Ramos (cell line): ENCODE measurements at regions not wholly inside any gene's neighbourhood (a gene's known extent, or its start where the extent isn't known, plus 50 kb on each side); places are given as distances from the start of the nearest gene placed in this dataset.
"Not testable (repeated sequence)": the region's sequence is repeated elsewhere in the genome, so short reads cannot be mapped to it uniquely, and the experiment has no call there.

Experiments
- in situ Hi-C: fragments of 300-500 bp; cut with MboI; formaldehyde crosslinking; loops from one replicate; pipeline ENCODE4 v1.14.3; 2022; ENCODE audit warnings: low sequenced_read_pairs; ENCODE audit not compliant: unreplicated experiment

DNA sequence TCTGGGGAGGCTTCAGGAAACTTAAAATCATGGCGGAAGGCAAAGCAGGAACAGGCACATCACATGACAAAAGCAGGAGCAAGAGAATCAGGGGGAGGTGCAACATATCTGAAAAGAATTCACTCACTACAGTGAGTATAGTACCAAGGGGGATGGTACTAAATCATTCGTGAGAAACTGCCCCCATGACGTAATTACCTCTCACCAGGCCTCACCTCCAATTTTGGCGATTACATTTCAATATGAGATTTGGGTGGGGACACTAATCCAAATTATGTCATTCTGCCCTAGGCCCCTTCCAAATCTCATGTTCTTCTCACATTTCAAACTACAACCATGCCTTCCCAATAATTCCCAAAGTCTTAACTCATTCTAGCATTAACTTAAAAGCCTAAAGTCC is 740.8 kb upstream of the SOX11 start:
- in situ Hi-C loops, result no loop called here

DNA sequence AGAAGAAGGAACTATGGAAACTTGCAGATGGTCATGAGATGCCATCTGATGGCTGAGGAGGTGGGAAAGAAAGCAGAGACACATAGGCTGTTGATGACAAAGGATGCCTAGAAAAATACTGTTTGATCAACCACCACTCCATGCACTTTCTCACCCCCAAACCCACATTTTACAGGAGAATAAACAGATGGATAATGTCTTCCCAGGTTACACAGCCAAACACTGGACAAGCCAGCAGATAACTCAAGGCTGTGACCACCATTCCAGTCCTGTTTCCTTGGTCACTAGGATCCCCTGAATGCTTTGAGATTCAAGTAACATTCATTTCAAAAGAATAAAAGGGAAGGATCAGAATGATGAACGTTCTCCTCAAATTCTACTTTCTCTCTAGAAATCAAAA is 733.0 kb upstream of the SOX11 start:
- in situ Hi-C loops, result no loop called here

DNA sequence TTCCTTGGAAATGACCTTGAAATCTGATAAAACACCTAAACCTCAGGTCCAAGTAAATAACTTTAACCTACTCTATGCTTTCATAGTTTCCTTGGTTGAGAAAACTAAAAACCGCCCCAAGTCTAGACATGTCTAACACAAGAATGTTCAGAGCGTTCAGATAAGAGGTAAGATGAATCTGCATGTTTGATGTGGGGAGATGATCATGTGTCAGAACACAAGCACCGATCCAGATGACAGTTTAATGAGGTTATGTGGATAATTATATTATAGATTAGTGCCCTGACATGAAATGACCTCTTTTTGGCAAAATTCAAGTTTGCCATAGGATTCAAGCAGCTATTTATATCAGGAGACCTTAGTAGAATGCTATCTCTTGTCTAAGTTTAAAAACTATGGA is 729.8 kb upstream of the SOX11 start:
- in situ Hi-C loops, result no loop called here

DNA sequence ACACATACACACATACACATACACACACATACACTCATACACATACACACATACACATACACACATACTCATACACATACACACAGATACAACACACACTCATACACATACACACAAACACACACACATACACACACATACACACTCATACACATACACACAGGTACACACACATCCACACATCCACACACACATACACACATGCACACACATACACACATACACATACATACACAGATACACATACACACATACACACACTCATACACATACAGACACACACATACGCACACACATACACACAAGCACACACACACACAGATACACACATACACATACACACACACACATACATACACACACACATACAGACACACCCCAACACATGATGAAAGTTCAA is 729.1 kb upstream of the SOX11 start:
- in situ Hi-C loops, result no loop called here

DNA sequence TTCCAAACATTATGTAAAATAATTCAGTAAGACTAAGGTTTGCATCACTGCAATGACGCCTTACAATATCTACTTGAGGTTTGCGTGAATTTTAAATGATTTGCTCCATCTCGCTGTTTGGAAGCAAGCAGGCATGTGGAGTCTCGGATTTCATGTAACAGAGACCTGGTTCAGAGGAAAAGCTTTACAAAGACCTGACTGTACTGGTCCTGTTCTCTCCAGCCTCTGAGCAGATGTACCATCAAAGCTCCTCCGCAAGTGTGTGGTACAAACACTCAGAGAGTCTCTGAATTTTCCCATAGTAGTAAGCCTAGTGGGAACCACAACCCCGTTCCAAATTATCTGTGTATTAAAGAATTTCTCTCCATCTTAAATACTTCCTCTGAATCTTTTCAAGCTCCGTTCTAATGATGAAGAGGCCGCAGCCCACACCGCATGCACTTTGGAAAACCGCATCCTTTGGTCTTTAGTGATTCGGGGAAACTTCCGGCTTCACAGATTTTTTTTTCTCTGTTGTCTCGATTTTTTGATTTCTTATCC is 728.1 kb upstream of the SOX11 start:
- in situ Hi-C loops, result no loop called here

DNA sequence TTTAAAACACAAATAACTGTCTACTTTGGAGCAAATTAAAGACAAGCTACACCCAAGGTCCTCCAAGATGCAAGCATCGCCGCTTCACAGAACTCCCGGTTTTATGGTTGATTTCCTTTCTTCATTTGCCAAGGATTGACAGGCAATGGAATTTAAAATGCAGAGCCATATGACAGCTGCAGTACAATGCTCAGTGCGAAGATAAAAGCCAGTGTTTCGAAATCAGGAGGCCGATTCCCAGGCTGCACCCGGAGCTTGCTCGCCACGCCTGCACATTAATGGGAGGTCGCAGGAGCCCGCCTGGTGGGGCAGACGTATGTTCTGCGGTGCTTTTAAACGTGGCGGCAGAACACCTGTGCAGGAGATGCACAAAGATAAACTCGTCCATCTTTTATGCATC is 727.6 kb upstream of the SOX11 start:
- in situ Hi-C loops, result no loop called here

DNA sequence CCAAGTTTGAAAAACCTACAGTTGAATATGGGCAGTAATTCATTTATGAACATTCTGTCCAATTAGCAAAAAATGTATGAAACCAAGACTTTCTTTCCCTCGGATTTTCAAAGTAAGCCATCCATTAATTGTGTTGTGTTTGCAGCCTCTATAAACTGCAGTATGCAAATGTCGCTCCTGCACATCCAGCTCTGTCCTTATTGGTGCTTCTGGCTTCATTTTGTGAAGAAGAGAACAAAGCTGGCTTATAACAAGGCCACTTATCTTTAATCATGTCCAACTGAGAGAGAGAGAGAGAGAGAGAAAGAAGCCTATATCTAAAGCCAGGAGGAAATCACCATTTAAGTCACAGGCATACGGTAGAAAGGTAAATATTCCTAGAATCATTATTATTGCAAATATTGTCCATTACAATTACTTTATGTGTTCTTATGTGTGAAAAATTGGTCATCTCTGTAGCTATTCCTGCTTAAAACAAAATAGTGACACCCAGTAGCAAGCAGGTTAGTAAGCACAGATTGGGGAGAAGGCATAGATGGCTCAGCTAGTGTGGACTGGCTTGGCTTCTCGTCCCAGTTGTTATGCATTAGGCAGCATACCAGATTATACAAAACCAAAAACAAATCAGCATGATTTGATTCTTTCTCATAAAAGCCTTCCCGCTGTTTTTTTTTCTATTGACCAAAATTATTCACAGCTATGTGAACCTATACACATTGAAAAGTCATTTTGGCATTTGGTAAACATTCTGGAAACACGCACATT is 726.4 kb upstream of the SOX11 start:
- in situ Hi-C loops, result no loop called here

DNA sequence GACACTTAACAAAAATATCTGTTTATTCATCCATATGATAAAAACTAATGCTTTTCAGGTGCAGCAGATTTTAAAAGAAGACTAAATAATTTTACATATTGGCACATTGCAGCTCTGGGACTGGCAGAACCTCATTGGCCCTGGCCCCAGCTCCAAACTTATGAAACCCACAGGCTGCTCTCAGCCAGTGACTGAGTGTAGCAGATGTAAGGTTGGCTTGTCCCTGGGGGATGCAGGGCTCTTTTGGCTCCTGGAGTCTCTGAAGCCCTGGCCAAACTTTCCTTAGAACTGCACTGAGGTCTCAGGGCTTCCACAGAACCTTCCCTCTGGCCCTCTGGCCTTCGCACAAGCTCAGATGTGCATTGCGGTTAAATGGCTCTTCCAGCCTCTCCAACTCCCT is 725.0 kb upstream of the SOX11 start:
- in situ Hi-C loops, result no loop called here

DNA sequence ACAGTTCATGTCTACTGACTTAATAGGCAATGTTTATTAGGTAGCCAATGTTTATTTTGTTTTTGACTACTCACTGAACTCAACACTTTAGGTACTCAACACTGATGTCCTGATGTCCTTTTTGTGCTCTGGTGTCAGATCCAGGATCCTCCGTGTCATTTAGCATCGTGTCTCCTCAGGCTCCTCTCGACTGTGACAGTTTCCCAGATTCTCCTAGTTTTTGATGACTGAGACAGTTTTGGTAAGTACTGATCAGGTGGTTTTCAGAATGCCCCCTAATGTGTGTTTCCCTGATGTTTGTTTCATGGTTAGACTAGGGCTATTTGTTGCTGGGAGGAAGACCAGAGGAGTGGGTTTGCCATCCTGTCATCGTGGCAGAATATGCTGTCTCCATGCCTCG is 719.7 kb upstream of the SOX11 start:
- in situ Hi-C loops, result no loop called here

DNA sequence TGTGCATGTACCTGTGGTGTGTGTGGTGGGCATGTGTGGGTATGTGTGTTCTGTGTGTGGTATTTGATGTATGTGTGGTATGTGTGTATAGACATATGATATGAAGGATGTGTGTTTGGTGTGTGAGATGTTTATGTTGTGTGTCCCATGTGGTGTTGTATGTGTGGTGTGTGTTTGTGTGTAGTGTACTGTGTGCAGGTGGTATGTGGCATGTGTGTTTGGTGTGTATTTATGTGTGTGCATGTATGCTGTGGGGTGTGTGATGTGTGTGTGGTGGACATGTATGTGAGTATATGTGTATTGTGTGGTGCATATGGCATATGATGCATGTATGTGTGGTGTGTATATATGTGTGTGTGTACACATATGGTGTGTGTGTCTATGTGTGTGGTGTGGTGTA is 718.8 kb upstream of the SOX11 start:
- in situ Hi-C loops, result no loop called here

DNA sequence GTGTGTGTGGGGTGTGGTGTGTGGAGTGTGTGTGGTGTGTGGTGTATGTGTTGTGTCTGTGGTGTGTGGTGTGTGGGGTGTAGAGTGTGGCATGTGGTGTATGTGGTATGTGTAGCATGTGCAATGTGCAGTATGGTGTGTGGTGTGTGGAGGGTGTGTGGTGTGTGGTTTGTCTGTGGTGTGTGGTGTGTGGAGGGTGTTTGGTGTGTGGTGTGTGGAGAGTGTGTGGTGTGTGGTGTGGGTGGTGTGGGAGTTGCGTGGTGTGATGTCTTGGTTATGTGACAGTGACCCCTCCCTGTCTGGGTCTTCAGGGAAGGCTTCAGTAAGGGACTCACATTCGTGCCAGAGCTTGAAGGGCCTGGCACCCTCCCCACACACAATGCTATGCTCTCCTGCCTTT is 718.2 kb upstream of the SOX11 start:
- in situ Hi-C loops, result no loop called here

DNA sequence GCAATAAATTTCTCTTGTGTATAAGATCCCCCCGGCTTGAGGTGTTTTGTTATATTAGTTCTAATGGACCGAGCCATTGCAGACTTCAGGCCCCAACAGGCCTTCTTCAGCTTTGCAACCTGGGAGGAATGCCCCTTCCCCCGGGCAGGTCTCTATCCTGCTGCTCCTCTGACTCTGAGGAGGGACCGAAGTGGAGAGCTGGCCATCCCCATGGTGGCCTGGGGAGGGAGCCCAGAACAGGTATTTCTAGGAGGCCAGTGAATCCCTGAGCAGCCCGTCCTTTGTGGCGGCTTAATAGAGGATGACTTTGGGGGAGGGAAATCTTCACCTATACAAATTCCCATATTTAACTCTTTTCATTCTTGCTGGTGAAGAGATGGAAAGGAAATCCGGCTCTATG is 715.8 kb upstream of the SOX11 start:
- in situ Hi-C loops, result no loop called here

DNA sequence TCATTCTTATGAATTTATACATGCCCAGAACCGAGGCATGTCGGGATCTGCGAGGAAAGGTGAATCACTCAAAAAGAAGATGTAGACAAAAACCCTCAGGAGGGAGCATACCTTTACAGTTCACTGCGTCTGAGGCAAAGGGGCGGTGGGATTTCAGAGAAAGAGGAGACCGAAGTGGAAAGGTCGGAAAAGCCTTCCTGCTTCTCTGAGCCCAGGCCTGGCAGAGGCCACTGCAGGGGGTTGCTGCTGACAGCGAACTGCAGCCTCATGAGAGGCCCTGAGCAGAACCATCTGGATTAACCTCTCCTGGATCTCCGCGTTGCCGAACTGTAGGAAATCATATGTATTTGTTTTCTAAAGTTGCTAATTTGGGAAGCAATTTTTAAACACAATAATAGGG is 713.1 kb upstream of the SOX11 start:
- in situ Hi-C loops, result no loop called here

DNA sequence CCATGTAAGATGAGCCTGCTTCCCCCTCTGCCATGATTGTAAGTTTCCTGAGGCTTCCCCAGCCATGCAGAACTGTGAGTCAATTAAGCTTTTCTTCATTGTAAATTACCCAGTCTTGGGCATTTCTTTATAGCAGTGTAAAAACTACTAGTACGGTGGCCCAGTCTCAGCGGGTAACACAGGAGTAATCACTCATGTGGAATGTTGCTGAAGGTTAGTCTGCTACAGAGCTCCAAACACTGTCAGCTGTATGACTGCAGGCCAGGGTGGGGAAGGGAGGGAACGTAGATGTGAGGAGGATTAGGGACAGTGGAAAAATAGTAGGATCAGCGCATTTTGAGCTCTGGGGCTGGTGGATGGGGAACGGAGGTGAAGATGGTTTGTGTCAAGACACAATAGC is 711.2 kb upstream of the SOX11 start:
- in situ Hi-C loops, result no loop called here

DNA sequence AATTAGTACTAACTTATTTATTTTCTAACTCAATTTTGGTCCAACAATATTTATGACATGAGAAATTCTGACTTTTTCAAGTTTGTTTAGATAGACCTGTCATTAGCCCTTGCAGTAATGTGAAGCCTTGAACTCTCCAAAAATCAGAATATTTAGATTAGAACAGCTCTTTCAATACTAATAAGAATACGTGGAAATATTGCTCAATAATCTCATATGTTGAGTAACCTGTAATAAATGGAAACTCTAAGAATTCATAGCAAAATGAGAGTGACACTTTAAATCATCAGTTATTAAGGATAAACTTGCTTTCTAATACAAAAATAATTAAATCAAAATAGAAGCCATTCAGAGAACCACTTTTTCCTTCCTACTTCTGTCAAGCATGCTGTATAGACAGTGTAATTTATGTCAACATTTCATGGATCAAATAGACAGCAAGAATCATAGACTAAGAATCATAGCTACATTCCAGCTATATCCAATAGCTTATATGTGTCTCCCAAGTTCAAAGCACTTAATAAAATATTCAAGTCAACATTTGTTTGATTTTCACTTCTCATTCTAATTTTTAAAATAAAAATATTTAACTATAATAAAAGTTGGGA is 710.3 kb upstream of the SOX11 start:
- in situ Hi-C loops, result no loop called here

DNA sequence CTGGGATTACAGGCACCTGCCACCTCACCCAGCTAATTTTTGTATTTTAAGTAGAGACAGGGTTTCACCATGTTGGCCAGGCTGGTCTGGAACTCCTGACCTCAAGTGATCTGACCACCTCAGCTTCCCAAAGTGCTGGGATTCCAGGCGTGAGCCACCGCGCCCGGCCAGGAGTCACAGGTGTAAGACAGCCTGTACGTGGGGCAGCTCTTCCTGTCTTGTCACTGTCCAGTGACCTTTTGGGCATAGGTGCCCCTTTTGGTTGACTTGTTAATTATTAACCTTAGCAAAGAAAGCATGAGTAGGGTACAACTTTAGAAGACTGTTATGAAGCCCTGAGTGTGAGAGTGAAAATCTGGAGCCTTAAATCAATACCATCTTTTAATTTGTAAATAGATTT is 703.7 kb upstream of the SOX11 start:
- in situ Hi-C loops, result not testable (repeated sequence)

DNA sequence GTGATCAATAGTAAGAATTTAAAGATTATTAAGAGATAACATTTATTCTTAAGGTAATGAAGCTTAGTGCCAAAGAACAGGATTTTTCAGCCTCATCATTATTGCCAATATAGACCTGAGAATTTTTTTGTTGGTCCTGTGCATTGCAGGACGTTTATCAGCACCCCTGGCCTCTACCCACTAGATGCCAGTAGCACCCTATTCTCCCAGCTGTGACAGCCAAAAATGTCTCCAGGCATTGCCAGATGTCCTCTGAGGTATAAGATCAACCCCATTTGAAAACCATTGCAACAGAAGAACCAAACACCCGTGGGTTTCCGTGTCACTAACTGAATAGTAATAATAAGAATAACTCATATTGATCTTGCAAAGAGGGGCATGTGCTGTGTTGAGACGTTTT is 700.0 kb upstream of the SOX11 start:
- in situ Hi-C loops, result no loop called here

DNA sequence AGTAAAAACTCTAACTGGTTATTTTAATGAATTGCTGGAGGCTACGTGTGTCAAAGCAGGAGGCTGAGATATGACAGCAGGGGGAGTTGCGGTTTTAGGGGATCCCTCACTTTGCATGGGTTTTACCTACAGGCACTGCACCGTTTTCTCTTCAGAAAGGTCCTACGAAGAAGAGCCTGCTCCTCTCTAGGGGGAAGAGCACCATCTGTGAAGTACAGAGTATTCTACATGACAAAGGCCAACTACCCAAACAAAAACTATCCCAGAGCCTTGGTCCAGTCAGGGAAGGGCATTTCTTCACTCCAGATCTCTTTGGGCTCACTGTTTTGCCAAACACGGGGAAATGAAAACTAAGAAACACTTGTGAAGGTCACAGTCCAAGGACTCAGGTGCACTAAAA is 696.7 kb upstream of the SOX11 start:
- in situ Hi-C loops, result no loop called here

DNA sequence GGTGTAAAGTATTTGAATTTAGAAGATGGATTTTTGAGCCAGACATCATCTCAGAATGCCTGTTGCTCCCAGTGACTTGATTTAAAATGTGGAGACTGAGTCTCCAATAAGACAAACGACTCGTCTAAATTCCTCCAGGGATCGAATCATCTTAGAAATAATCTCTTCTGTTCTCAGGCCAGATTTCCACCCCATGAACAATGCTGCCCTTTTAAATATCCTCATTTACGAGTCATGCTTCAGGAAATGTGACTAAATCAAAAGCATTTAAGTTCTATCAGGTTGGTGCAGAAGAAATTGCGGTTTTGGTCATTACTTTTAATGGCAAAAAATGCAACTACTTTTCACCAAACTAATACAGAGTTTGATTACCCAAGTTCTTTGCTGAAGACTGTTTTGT is 684.6 kb upstream of the SOX11 start:
- in situ Hi-C loops, result no loop called here

DNA sequence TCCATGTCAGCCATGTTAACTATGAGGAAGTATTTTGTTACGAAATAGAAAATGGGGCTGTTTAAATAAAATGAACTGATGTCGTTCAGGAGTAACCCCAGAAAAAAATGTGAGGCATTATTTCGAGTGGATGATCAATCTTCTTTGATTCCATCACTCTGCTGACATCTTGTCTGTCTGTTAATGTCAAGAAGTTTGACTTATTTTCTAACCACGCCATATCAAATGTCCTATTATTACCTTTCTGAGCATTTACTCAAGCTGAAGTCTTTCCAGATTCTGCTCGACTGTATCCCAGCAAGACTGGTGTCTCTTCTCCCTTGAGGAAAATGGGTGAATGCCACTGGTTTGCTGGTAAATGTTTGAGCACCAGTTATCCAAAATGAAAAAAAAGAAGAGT is 672.9 kb upstream of the SOX11 start:
- in situ Hi-C loops, result no loop called here

DNA sequence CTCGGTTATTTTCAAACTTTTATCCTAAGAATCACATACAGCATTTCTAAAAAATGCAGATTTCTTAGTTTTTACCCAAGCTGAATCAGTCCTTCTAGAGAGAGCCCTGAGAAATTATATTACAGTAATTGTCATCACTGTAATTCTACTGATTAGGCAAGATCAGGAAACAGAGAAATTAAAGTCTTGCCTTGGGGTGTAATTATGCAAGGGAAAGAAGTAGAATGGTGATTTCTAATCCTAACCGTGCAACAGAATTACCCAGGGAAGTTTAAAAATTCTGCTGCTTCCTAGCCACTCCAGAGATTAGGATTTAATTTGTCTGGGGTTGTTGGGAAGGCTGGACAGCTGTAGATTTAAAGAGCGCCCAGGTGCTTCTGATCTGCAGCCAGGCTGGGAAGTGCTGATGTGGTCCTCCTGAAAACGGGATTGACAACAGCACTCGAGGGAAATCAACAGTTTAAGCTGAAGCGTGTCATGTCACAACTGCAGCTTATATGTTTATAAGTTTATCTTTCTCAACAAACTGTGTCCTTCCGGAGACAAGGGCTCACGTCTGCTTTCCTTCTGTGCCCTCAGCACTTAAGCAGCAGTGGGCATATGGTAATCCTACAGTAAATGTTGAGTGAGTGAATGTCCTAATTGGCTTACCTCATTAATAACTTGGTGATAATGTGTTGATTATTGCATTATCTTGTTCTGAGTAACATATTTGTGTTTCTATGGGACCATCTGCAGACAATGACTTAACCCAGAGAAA is 671.9 kb upstream of the SOX11 start:
- in situ Hi-C loops, result no loop called here
